GM19351 (cell line): ENCODE measurements at regions not wholly inside any gene's neighbourhood (a gene's known extent, or its start where the extent isn't known, plus 50 kb on each side); places are given as distances from the start of the nearest gene placed in this dataset.
"Not testable (repeated sequence)": the region's sequence is repeated elsewhere in the genome, so short reads cannot be mapped to it uniquely, and the experiment has no call there.

Source experiments
- ATAC-seq: cut with Tn5 transposase; IDR thresholded peaks from one replicate; pipeline ENCODE4 v1.9.1; 2021; ENCODE audit warnings: mild to moderate bottlenecking, moderate library complexity; ENCODE audit not compliant: unreplicated experiment

GRCh38 chr5:145585443-145586148 lies 249.5 kb downstream of the PRELID2 start:
- no peak for ATAC-seq

- ATAC-seq = no peak
Observed at GRCh38 chr5:145579301-145579700, 255.8 kb downstream of the PRELID2 start.

GRCh38 chr5:145574889-145575573 lies 260.1 kb downstream of the PRELID2 start:
- ATAC-seq = no peak

GRCh38 chr5:145568581-145568980 lies 266.6 kb downstream of the PRELID2 start:
- no peak for ATAC-seq

GRCh38 chr5:145562931-145563330 lies 272.2 kb downstream of the PRELID2 start:
- ATAC-seq = no peak

GRCh38 chr5:145558288-145558687 lies 276.9 kb downstream of the PRELID2 start:
- ATAC-seq = no peak

- ATAC-seq = no peak
Observed at GRCh38 chr5:145557345-145557744, 277.8 kb downstream of the PRELID2 start.

GRCh38 chr5:145554399-145554798 lies 280.7 kb downstream of the PRELID2 start:
- ATAC-seq = no peak

GRCh38 chr5:145553177-145553576 lies 282.0 kb downstream of the PRELID2 start:
- ATAC-seq = no peak

- ATAC-seq = no peak
Observed at GRCh38 chr5:145551714-145552113, 283.4 kb downstream of the PRELID2 start.

GRCh38 chr5:145548097-145548496 lies 287.0 kb downstream of the PRELID2 start:
- ATAC-seq = no peak

- ATAC-seq = no peak
Observed at GRCh38 chr5:145544401-145544800, 290.7 kb downstream of the PRELID2 start.

GRCh38 chr5:145543968-145544367 lies 291.2 kb downstream of the PRELID2 start:
- no peak for ATAC-seq

- ATAC-seq = no peak
Observed at GRCh38 chr5:145540375-145540774, 294.8 kb downstream of the PRELID2 start.

- ATAC-seq = no peak
Observed at GRCh38 chr5:145539201-145539600, 295.9 kb downstream of the PRELID2 start.

GRCh38 chr5:145536133-145536532 lies 299.0 kb downstream of the PRELID2 start:
- no peak for ATAC-seq

GRCh38 chr5:145531038-145531734 lies 304.0 kb downstream of the PRELID2 start:
- no peak for ATAC-seq

- no peak for ATAC-seq
Observed at GRCh38 chr5:145521523-145521922, 313.6 kb downstream of the PRELID2 start.

GRCh38 chr5:145521066-145521465 lies 314.1 kb downstream of the PRELID2 start:
- ATAC-seq = no peak

- no peak for ATAC-seq
Observed at GRCh38 chr5:145520335-145520734, 314.8 kb downstream of the PRELID2 start.

GRCh38 chr5:145517588-145517987 lies 317.6 kb downstream of the PRELID2 start:
- ATAC-seq = not testable (repeated sequence)

- ATAC-seq = no peak
Observed at GRCh38 chr5:145511351-145511750, 323.8 kb downstream of the PRELID2 start.
